ENCODE measurements at regions not wholly inside any gene's neighbourhood (a gene's known extent, or its start where the extent isn't known, plus 50 kb on each side); places are given as distances from the start of the nearest gene placed in this dataset.

- TF ChIP-seq POLR2A (IDR thresholded peaks at IDR 0.05) (no peak), CTCF (IDR thresholded peaks at IDR 0.05) (no peak)
Observed at GRCh38 chr2:59910166-59910565, 643.3 kb downstream of the BCL11A start.
